NCI-H524 (cell line): ENCODE measurements at regions not wholly inside any gene's neighbourhood (a gene's known extent, or its start where the extent isn't known, plus 50 kb on each side); places are given as distances from the start of the nearest gene placed in this dataset.

ENCODE experiments used
- DNase-seq, 2 experiments: peaks; one replicate each; lab custom pipeline; 2025; lab: John Stamatoyannopoulos, UW

DNA sequence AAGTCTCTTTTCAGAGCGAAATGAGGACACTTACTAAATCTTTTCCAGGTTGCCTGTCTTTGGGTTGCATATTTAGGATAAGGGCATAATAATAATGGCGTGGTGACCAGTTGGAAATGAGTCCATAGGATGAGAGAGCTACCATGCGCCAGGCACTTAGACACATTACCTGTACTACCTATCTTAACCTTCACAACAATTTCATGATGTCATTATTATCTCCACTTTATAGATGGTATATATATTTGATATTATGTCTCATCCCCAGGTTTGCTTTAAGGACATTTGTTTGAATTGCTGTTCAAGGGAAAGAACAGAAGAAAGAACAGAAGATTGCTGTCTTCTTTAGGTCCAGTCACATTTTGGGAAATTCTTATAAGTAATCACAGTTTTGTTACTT is 182.0 kb upstream of the STARD13 start:
- no peak for DNase-seq

DNA sequence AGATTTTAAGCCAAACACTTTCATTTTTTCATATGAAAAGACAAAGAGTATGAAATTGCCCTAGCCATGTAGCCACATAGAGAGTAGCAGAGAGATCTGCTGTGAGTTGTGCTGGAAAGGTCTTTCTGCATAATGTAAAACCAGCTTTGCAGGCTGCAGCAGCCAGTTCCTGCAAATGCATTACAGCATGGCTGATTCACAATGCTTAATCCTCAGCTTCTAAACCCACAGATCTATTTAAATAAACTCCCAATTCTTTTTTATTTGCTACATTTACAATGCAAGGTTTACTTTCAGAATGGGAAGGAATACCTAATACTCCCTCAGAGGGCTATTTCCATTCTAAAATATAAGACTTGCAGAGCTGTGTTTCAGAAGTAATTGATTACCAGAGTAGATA is 185.6 kb upstream of the STARD13 start:
- DNase-seq, result no peak

DNA sequence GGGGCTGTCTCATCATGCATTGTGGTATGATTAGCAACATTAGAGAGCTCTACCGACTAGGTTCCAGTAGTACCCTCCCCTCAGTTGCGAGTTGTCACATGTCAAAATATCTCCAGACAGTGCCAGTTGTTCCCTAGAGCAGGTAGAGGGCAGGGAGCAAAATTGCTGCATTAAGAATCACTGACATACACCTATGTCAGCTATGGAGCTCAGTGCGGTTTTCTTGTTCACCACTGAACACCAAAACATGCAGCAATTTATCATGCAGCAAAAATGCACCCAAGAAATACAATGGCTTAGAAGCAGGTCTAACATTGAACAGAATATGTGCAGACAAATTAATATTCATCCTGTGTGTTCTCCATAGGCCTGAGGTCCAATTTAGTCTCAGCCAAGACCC is 186.9 kb upstream of the STARD13 start:
- no peak for DNase-seq

DNA sequence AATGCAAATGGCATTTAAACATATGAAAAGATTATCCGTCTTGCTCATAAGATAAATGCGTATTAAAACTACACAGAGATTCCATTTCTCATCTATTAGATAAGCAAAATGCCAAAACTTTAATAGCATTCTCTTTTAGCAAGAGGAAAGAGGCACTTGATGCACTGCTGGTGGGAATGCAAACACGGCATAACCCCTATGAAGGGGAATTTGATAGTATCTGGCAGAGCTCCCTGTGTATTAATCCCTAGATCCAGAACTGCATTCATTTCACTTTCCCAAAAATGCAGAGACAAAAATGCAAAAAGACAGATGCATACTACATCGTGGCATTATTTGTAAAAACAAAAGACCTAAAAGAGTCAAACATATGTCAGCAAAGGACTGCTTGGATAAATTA is 193.6 kb upstream of the STARD13 start:
- no peak for DNase-seq

DNA sequence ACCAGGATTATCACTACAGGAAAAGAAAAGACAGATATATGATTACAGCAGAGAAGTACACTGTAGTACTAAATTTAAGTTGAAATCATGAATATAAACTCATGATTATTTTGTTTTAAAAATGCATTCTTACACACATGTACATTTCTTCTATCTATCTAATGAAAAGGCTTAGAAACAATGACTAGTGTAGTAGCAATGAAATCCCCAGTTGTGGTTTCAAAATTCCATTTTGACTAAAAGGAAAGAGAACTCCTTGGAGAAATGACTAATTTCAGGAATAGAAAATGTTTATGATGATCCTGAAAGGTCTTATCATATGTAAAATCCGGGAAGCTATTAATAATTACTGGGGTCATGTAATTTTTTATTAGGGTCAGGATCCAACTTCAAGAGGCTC is 195.0 kb upstream of the STARD13 start:
- no peak for DNase-seq

DNA sequence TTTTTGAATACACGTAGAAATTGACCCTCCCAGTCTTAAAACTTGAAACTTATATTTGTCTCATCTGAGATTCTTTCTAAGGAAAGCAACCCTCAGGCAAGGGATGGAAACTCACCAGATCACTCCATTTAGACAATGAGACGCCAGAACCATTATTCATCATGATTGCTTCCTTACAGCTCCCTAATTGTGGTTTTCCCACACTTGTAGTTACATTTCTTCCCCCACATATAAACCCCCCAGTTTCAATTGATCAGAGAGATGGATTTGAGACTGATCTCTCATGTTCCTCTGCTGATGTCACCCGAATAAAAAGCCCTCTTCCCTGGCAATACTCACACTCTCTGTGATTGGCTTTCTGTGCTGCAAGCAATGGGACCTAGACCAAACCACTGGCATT is 197.9 kb upstream of the STARD13 start:
- no peak for DNase-seq

DNA sequence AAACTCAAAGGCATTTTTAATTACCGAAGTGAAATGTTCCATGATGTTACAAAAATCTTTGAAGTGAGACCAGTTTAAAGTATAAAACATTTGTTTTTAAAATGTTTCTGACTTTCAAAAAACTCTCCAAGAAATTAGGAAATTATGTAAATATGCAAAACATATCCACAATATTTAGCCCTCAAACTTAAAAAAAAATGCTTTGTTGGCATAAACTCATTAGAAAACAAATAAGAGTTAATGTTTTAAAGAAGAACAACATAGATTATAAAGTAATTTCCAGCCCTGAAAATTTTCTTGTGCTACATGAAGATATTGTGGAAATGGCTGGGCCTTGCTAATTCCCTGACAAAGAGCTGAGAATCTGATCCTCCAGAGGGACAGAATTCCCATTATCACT is 199.7 kb upstream of the STARD13 start:
- no peak for DNase-seq

DNA sequence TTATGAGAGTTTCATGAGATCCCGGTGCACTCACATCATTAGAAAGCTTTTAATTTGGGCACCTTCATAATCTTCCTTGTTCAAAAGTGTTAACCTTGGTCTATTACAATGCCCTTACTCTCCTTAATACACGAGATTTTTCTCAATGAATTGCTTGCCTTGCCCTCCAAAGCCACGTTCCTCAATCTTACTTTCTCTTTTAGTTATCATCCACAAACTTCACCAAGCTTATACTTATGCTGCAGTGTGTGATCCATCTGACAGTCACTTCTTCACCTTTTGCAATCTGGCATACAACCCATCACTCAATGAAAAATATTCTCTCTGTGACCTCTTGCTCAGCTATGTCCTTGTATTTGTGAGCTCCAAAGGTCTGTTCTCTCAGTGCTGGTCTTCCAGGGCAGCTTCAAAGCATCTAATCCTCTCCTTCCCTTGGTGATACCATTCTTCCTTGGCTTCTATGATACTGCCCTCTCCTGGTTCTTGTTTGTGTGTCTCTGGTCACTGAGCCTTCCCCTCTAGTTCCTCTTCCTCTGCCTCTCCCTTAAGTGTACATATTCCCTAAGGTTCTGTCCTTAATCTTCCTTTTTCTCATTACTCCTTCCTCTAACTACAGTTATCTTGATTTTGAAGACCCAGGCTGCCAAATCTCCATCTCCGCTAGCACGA is 202.2 kb upstream of the STARD13 start:
- peak in 1 of 2 experiments; percentile 30 for DNase-seq

DNA sequence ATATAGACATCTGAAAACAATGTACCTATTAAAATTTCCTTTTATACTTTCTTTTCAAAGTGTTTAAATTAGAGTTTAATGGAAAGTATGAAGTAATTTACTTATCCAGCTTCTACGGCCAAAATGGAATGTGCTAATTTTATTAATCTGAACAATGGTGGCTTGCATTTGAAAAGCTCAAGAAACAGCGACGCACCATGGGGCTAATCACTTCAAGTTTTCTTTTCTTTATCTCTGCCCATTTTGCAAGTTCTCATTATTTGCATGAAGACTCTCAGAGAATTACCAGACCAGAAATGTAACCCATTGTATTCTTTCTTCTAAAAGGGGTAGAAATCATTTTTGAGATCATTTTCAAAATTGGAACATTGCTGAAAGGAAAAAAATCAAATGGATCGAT is 204.0 kb upstream of the STARD13 start:
- DNase-seq, result no peak

DNA sequence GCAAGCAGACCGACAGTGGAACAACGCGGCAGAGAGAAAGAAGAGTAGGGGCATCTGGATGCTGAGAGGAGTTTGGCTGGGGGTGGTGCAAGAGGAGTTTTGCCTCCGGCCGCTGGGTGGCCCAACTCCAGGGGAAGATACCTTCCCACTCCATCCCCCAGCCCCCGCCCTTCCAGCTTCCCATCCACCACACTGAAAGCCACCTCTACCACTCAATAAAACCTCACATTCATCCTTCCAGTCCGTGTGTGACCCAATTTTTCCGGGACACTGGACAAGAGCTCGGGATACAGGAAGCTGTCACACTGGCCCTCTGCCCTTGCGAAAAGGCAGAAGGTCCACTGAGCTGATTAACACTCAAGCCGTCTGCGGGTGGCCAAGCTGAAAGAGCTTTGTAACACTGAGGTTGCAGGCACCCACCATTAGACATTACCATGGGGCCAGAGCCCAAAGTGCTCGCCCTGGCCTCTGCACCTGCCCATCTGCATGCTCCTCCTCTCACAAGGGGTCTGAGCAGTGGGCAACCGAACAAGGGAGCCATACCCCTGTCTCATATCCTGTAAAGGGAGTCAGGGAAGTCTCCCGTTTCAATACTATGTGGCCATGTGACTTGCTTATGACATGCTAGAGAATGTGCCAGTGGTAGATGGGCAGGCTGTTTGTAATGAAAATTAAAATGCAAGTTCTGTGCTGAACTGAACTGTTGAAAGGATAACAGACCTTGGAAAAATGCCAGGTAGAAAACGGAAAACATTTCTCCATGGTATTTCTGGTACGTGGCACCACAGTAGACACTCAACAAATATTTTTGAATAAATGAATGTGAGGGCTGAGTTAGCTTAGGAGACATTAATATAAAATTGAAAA is 205.1 kb upstream of the STARD13 start:
- no peak for DNase-seq

DNA sequence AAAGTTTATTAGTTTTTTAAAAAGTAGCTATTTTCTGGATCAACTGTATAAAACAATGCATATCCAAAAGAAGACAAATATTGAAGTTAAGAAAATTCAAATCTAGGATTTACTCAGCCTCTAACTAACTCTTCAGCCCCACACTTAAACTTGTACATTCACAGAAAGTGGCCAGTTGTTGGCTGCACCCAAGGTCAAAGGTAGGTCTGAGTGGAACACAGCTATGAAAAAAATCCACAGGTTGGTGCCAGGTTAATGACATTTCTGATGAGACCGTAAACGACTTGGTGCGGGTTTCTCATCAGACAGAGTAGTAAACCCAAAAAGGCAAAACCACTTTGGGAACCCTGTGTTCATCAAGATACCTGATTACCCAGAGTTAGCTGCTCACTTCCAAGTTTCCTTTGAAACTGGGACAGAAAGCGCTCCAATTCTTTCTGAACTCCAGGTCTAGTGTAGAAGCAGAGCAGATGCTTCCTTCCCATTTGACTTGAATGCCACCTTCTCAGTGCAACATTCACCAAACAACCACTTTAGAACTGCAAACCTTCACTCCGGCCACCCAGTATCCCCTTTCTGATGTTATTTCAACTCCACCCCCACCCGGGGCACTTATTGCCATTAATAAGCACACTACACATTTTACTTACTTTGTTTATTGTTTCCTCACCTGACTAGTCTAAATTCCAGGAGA is 208.3 kb upstream of the STARD13 start:
- DNase-seq, result no peak

DNA sequence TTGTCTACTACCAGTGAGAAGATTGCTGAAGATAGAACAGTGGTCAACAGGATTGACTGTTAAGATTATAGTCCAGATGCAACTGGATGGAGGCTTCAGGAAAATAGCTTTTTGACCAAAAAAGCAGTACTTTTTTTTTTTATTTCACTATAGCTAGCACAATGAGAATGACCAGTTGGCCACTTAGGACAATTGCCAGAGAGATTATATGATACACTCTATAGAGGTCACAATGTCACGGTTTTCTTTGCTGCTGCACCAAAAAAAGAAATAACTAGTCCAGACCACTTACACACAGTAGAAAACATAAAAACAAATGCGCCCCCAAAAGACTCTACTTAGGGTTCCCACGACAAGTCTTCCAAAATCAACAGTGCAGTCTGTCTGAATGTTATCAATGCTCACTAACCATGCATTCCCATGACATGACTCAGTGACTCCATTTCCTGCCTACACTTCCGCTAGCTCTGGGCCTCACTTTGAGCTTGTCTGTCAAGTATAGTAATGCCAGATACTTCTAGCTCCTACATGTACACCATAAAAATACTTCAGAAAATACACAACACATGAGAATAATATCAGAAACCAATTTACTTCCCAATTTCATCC is 209.1 kb upstream of the STARD13 start:
- DNase-seq, result no peak

DNA sequence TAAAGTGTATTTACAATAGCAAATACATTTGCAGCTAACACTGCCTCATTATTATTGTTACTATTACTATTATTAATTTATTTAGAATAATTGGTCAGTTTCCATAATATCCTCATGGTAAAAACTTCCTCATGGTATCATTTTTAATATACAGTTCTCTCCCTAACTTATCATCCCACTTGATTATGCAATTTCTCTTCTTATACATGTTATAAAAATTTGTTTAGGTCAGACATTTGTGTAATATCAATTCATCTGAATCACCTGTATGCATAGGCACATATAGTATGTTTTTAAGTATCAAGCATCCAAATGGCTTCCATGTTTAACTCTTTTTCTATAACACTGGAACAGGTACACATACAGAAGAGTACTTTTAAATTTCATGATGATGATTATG is 210.8 kb upstream of the STARD13 start:
- no peak for DNase-seq

DNA sequence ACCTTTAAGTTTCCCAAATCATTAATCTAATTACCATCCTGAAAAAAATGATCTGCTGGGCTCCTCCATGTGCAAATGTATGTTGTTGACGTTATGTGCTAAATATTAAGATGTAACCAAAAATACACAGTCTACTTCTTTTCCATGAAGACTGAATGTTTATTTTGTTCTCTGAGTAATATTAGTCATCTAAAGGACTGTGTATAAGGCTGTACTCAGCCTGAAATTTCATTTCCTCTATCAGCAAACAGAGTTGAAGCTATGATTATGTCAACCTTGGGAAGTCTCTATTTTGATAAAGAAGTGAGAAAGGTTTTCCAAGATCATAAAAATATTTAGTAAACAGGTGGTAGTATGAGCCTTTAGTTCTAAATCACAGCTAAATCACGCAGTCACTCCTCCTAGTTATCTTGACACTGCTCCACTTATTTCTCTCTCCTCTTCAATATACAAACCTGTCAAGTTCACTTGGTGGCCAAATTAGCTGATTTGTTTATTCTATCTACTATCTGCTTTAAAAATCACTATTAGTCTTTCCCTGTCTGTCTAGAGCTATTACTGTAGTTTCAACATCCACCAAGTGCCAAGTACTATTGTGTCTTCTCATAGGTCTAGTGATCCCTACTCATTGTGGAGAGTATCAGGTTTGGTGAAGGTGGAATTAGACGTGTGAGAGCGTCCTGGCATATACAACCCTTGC is 211.7 kb upstream of the STARD13 start:
- DNase-seq, result no peak

DNA sequence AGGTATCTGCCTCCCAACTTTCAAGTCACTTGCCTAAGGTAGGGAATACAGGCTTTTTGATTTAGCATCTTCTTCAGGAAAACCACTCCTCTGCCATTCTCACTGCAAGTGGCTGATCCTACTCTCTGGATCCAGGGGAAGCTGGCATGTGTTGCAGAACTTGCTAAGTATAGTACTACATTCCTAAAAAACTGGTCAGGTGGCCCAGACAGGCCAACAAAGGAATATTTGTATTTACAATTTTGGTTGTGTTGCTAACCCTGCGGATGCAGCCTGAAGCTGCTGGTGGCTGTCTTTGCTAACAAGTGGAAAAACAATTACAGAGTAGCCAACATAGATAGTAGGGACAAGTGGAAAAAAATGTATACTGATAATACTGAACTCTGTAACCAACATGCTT is 222.5 kb upstream of the STARD13 start:
- no peak for DNase-seq

DNA sequence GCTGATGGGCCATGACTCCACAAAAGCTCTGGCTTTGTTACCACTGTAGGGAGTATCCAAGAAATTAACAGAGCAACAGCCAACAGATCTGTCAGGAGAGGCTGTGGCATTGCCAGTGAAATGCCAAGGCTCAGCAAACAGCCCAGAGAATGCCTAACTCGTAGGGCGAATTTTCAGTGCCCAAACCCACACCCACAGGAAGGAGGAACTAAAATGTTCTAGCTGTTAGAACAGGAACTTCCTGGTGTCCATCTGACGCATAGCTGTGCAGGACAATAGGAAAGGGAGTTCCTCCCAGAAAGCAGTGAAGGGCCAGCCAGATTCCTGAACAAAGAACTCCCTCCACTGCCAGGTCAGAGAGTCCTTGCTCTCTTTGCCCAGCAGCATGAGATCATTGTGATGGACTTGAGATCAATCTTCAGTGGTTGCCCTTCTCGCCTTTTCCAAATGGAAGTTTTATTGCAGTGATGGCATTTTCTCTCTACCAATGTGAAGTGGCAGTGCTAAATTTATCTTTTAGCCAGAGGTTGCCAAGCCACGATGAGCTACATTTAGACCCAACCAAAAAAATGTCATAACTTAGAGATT is 224.2 kb upstream of the STARD13 start:
- DNase-seq, result no peak

DNA sequence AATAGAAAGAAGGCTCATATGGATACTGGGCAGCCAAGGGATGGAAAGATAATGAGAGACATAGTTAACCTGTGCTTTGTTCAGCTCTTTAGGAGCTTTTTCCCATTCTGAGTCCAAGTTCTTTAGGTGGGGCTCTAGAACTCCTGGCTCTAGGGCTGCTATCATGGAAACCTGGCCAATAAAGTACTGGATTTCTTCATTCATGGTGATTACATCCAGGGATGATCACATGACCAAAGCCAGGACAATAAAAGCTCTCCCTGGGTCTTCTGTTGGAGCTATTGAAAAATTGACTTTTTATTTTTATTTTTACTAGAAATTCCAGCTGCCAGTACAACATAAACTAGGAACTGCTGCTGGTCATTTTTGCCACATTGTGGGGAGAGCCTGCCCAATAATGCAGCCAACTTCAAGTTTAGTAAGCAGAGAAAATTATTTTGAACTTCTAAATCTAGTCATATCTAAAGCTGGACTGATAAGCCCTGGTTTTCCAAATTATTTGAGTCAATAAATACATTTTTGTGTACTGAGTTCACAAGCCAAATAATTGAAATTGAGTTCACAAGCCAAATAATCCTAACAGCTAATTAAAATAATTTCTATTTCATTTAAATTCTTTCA is 224.9 kb upstream of the STARD13 start:
- no peak for DNase-seq

DNA sequence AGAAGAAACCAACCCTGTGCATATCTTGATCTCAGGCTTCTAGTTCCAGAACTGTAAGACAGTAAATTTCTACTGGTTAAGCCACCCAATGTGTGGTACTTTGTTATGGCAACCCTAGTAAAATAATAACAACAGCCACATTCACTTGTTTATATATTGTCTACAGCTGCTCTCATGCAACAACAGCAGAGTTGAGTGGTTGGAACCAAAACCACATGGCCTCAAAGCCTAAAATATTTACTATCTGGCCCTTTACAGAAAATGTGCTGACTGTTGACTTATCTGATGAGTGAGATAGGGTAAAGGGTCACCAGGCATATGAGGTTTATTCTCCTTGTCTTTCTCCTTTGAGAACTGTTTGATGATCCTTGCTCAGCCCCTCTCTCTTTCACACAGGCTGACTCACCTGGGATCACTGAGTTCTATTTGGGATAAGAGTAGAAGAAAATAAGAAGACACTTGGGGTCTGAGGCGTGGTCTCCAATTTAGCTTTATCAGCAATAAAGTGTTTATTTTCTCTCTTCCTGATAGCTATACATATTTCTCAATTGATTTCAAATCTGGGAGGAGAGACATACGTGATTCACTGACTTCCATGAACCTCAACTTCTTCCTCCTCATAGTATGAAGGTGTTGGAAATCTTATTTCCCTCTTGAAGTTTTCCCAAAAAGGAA is 227.5 kb upstream of the STARD13 start:
- no peak for DNase-seq

DNA sequence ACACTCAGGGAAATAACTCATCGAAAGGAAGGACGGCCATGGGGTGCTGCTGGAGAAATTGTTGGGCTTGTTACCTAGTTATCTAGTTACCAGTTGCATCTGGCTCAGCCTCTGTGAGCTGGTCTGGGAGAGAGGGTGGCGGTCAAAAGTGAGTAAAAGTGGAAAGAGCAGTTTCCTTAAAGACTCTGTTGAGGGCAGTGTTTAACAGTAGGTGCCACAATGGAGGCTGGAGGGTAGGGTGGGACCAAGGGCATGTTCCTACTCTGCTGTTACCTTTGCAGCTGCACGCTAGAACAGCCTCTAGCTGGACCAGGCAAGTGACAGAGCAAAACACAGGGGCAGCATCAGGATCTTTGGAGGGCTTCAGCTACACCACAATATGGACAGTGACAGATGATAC is 228.8 kb upstream of the STARD13 start:
- no peak for DNase-seq

DNA sequence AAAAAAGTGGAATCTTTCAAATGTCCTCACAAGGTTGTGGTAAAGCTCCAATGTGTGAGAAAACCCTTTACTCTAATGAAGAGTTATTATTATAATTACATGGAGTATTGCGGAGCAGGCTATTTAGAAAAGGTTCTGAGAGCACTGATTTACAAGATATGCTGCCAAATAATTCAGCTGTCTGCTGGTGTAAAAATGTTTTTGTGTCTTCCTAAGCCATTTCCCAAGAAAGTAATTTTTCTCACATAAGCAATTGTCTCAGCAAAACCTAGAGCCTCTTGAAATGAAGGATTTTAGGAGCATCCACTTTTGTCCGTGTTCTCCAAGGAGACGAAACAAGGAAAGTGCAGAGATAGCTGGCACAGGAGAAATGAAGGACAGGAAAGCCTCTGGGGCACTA is 229.6 kb upstream of the STARD13 start:
- no peak for DNase-seq

DNA sequence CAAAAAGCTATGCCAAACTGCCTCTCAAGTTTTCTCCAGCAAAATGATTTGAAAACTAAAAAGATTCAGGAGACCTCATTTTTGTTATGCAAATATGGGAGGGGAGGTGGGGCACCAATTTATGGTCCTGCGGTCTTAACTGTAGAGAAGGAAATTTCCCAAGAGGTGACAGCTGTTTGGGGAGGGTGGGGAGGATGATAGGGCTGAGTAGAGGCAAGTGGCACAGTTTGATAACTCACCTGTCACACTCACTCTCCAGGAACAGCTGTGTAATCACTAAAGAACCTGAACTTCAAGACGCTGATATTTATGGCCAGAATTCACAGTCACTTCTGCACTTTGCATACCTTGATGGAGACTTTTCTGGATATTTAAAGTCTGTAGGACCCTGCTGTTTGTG is 232.9 kb upstream of the STARD13 start:
- DNase-seq, result peak; percentile 22 to 60
